GM13976 (cell line): ENCODE measurements at regions not wholly inside any gene's neighbourhood (a gene's known extent, or its start where the extent isn't known, plus 50 kb on each side); places are given as distances from the start of the nearest gene placed in this dataset.
"Not testable (repeated sequence)": the region's sequence is repeated elsewhere in the genome, so short reads cannot be mapped to it uniquely, and the experiment has no call there.

Source experiments
- DNase-seq: peaks from one replicate; pipeline ENCODE4 v3.0.0; 2012; ENCODE audit warnings: low spot score
- CTCF ChIP-seq: IDR thresholded peaks from 2 replicates; pipeline ENCODE4 v1.5.1; 2012; ENCODE audit warnings: borderline replicate concordance, mild to moderate bottlenecking; ENCODE audit not compliant: insufficient read depth; ENCODE audit errors: extremely low read depth, missing control alignments, control extremely low read depth
- in situ Hi-C: fragments of 300-500 bp; cut with MboI; formaldehyde crosslinking; loops from one replicate; pipeline ENCODE4 v1.12.0; 2022; ENCODE audit warnings: low sequenced_read_pairs, mixed read lengths, inconsistent platforms; ENCODE audit not compliant: unreplicated experiment

- no peak for DNase-seq
- no peak for TF ChIP-seq CTCF
- in situ Hi-C loops, result no loop called here
Measured at GRCh38 chr16:52353249-52353648, 193.7 kb downstream of the TOX3 start.

GRCh38 chr16:52351451-52351850, 195.5 kb downstream of the TOX3 start:
- TF ChIP-seq CTCF, result no peak

GRCh38 chr16:52350031-52350642, 196.8 kb downstream of the TOX3 start:
- in situ Hi-C loops, result no loop called here
- TF ChIP-seq CTCF, result no peak
- no peak for DNase-seq

More at GRCh38 chr16:52351451-52351850, 195.5 kb downstream of the TOX3 start:
- in situ Hi-C loops, result no loop called here
- no peak for DNase-seq

- in situ Hi-C loops, result no loop called here
- no peak for TF ChIP-seq CTCF
- no peak for DNase-seq
Measured at GRCh38 chr16:52346709-52347108, 200.2 kb downstream of the TOX3 start.

- DNase-seq, in situ Hi-C loops: not testable (repeated sequence)
Measured at GRCh38 chr16:52333673-52334072, 213.3 kb downstream of the TOX3 start.

- no peak for DNase-seq
- TF ChIP-seq CTCF, result no peak
- in situ Hi-C loops, result no loop called here
Measured at GRCh38 chr16:52320930-52321439, 226.0 kb downstream of the TOX3 start.

- TF ChIP-seq CTCF, result no peak
- in situ Hi-C loops, result no loop called here
- no peak for DNase-seq
Measured at GRCh38 chr16:52318302-52319009, 228.5 kb downstream of the TOX3 start.
